ENCODE measurements at regions not wholly inside any gene's neighbourhood (a gene's known extent, or its start where the extent isn't known, plus 50 kb on each side); places are given as distances from the start of the nearest gene placed in this dataset.

DNA sequence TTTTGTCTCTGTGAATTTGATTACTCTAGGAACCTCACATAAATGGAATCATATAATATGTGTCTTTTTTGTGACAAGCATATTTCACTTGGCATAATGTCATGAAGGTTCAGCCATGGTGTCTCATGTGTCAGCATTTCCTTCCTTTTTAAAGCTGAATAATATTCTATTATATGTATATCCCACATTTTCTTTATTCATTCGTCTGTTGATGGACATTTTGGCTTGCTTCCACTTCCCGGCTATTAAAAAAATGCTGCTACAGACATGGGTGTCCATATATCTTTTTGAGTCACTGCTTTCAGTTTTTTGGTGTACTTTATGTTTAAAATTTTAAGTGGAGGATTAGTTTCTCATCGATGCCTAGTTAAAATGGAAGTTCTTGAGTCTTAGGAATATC, 59.8 kb upstream of the C5orf63 start:
- intact Hi-C loops (cut with DNase I), result no loop called here
- no peaks in the 10 kb centered on the region for H3K9me3 ChIP-seq
- H3K9ac ChIP-seq (ENCODE audit: low read depth in 2 of 2, low read length in 2 of 2), result no peak overlapping the region
- TF ChIP-seq, protein P1, sequence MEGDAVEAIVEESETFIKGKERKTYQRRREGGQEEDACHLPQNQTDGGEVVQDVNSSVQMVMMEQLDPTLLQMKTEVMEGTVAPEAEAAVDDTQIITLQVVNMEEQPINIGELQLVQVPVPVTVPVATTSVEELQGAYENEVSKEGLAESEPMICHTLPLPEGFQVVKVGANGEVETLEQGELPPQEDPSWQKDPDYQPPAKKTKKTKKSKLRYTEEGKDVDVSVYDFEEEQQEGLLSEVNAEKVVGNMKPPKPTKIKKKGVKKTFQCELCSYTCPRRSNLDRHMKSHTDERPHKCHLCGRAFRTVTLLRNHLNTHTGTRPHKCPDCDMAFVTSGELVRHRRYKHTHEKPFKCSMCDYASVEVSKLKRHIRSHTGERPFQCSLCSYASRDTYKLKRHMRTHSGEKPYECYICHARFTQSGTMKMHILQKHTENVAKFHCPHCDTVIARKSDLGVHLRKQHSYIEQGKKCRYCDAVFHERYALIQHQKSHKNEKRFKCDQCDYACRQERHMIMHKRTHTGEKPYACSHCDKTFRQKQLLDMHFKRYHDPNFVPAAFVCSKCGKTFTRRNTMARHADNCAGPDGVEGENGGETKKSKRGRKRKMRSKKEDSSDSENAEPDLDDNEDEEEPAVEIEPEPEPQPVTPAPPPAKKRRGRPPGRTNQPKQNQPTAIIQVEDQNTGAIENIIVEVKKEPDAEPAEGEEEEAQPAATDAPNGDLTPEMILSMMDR (IDR thresholded peaks at IDR 0.05), result no peak
- H3K36me3 ChIP-seq, result no peaks in the 10 kb centered on the region
- no peak overlapping the region for H3K4me3 ChIP-seq
- no peak for DNase-seq
- no peaks in the 10 kb centered on the region for H3K27me3 ChIP-seq
- H3K4me1 ChIP-seq, result no peaks in the 10 kb centered on the region
- no peak overlapping the region for H3K27ac ChIP-seq

DNA sequence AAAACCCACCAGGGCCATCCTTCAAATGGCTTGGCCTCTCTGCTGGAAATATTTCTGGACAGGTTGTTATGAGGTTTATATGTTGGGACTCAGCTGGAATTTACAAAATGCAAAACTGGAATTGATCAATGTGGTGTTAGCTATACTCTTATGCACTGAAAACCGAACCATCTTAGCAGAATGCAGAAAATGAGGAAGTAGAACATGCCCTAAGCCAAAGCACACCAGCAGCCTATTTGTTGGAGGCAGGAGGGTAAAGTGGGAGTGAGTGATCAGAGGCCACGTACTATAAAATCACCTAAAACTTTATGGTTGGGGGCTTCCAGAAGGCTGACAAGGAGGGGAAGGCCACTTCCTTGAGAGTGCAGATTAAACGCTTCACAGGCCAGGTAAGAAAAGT, 63.6 kb upstream of the C5orf63 start:
- Histone ChIP-seq H3K4me1 (no peaks in the 10 kb centered on the region), H3K27ac (no peak overlapping the region), H3K9me3 (no peaks in the 10 kb centered on the region), H3K4me3 (no peak overlapping the region), H3K36me3 (no peaks in the 10 kb centered on the region), H3K9ac (ENCODE audit: low read depth in 2 of 2, low read length in 2 of 2) (no peak overlapping the region), H3K27me3 (no peaks in the 10 kb centered on the region)
- intact Hi-C loops (cut with DNase I), result no loop called here
- TF ChIP-seq, protein P1 (IDR thresholded peaks at IDR 0.05), result no peak
- DNase-seq, result no peak

GRCh38 chr5:127143722-127144121, 70.4 kb upstream of the C5orf63 start:
- TF ChIP-seq, protein P1 (IDR thresholded peaks at IDR 0.05), result no peak
- Histone ChIP-seq H3K9ac (ENCODE audit: low read depth in 2 of 2, low read length in 2 of 2) (no peak overlapping the region), H3K9me3 (no peaks in the 10 kb centered on the region), H3K4me3 (no peak overlapping the region), H3K27me3 (no peaks in the 10 kb centered on the region), H3K27ac (no peak overlapping the region), H3K4me1 (no peaks in the 10 kb centered on the region), H3K36me3 (no peaks in the 10 kb centered on the region)
- no peak for DNase-seq
- intact Hi-C loops (cut with DNase I), result no loop called here

GRCh38 chr5:127153031-127153430, 79.7 kb upstream of the C5orf63 start:
- TF ChIP-seq, protein P1 (IDR thresholded peaks at IDR 0.05), result no peak
- H3K4me3 ChIP-seq, result no peak overlapping the region
- H3K27ac ChIP-seq, result no peak overlapping the region
- no peak overlapping the region for H3K9ac ChIP-seq (ENCODE audit: low read depth in 2 of 2, low read length in 2 of 2)
- no peak for DNase-seq
- intact Hi-C loops (cut with DNase I), result no loop called here
- H3K4me1 ChIP-seq, result no peaks in the 10 kb centered on the region
- no peaks in the 10 kb centered on the region for H3K36me3 ChIP-seq
- H3K27me3 ChIP-seq, result no peaks in the 10 kb centered on the region
- H3K9me3 ChIP-seq, result no peaks in the 10 kb centered on the region

- H3K27me3 ChIP-seq, result no peaks in the 10 kb centered on the region
- no peak overlapping the region for H3K4me3 ChIP-seq
- no peaks in the 10 kb centered on the region for H3K4me1 ChIP-seq
- H3K36me3 ChIP-seq, result no peaks in the 10 kb centered on the region
- H3K27ac ChIP-seq, result no peak overlapping the region
- intact Hi-C loops (cut with DNase I), result no loop called here
- H3K9me3 ChIP-seq, result no peaks in the 10 kb centered on the region
- no peak for DNase-seq
- no peak overlapping the region for H3K9ac ChIP-seq (ENCODE audit: low read depth in 2 of 2, low read length in 2 of 2)
- TF ChIP-seq, protein P1 (IDR thresholded peaks at IDR 0.05), result no peak
These were observed 80.2 kb upstream of the C5orf63 start for GRCh38 chr5:127153521-127153920.

DNA sequence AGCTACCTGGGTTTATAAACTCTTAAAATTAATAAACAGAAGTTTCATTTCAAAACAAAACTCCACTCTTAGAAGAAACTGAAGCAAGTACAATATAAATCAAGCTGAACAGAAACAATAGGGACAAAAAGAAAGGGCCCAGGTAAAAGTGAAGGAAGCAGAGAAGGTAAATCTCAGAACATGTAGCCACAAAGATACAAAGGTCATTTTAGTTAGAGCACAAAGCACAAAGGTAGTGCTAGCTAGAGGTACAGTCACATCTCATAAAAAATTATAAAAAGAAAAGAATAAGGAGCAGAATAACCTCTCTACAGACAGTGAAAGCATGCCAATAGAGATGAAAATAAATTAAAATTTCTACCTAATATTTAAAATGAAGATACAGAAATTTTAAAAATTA, 90.4 kb upstream of the C5orf63 start:
- no peaks in the 10 kb centered on the region for H3K36me3 ChIP-seq
- no peak overlapping the region for H3K4me3 ChIP-seq
- no peak for DNase-seq

More for the DNA sequence above, 90.4 kb upstream of the C5orf63 start:
- TF ChIP-seq, protein P1 (IDR thresholded peaks at IDR 0.05), result no peak
- Histone ChIP-seq H3K9me3 (no peaks in the 10 kb centered on the region), H3K27me3 (no peaks in the 10 kb centered on the region), H3K27ac (no peak overlapping the region), H3K9ac (ENCODE audit: low read depth in 2 of 2, low read length in 2 of 2) (no peak overlapping the region), H3K4me1 (no peaks in the 10 kb centered on the region)
- intact Hi-C loops (cut with DNase I), result no loop called here
